DMS53 treated with DMSO at 0.1 percent for 48 hours (cell line): ENCODE measurements at regions not wholly inside any gene's neighbourhood (a gene's known extent, or its start where the extent isn't known, plus 50 kb on each side); places are given as distances from the start of the nearest gene placed in this dataset.

ENCODE experiments used
- DNase-seq: peaks from one replicate; lab custom pipeline; 2025; ENCODE audit not compliant: unreplicated experiment; lab: John Stamatoyannopoulos, UW

GRCh38 chr2:8514274-8514662 is 167.6 kb upstream of the ID2 start:
- no peak for DNase-seq

- no peak for DNase-seq
Measured at GRCh38 chr2:8514796-8515758, 166.8 kb upstream of the ID2 start.

GRCh38 chr2:8515864-8516533 is 165.9 kb upstream of the ID2 start:
- DNase-seq = peak; percentile 95

GRCh38 chr2:8517850-8518498 is 163.9 kb upstream of the ID2 start:
- DNase-seq = peak; percentile 70

- no peak for DNase-seq
Measured at GRCh38 chr2:8518979-8519668, 162.7 kb upstream of the ID2 start.

GRCh38 chr2:8520791-8521344 is 161.0 kb upstream of the ID2 start:
- no peak for DNase-seq

GRCh38 chr2:8522687-8523086 is 159.2 kb upstream of the ID2 start:
- no peak for DNase-seq

- no peak for DNase-seq
Measured at GRCh38 chr2:8524388-8524787, 157.5 kb upstream of the ID2 start.

GRCh38 chr2:8524823-8525222 is 157.0 kb upstream of the ID2 start:
- no peak for DNase-seq

GRCh38 chr2:8525236-8525581 is 156.6 kb upstream of the ID2 start:
- no peak for DNase-seq

- DNase-seq = peak; percentile 94
Measured at GRCh38 chr2:8525582-8526402, 156.1 kb upstream of the ID2 start.

- no peak for DNase-seq
Measured at GRCh38 chr2:8526403-8526696, 155.5 kb upstream of the ID2 start.

- no peak for DNase-seq
Measured at GRCh38 chr2:8527031-8527430, 154.8 kb upstream of the ID2 start.

GRCh38 chr2:8527676-8528075 is 154.2 kb upstream of the ID2 start:
- no peak for DNase-seq

GRCh38 chr2:8528863-8529262 is 153.0 kb upstream of the ID2 start:
- DNase-seq = no peak

- DNase-seq = no peak
Measured at GRCh38 chr2:8529706-8530277, 152.1 kb upstream of the ID2 start.

- DNase-seq = no peak
Measured at GRCh38 chr2:8531481-8531880, 150.4 kb upstream of the ID2 start.

GRCh38 chr2:8532438-8532837 is 149.4 kb upstream of the ID2 start:
- DNase-seq = no peak

GRCh38 chr2:8533923-8534322 is 147.9 kb upstream of the ID2 start:
- DNase-seq = no peak

- no peak for DNase-seq
Measured at GRCh38 chr2:8534386-8534728, 147.5 kb upstream of the ID2 start.
